ENCODE measurements at regions not wholly inside any gene's neighbourhood (a gene's known extent, or its start where the extent isn't known, plus 50 kb on each side); places are given as distances from the start of the nearest gene placed in this dataset.

GRCh38 chr10:4329225-4329624 is 496.8 kb upstream of the AKR1E2 start:
- Histone ChIP-seq H4K20me1 (ENCODE audit: control insufficient read depth, insufficient read depth, low read depth, low read length) (no peaks in the 10 kb centered on the region), H3K27me3 (ENCODE audit: control insufficient read depth, low read length) (no peaks in the 10 kb centered on the region), H3K4me3 (ENCODE audit: low read length) (no peak overlapping the region), H3K36me3 (ENCODE audit: control insufficient read depth, low read length) (no peaks in the 10 kb centered on the region; the same call in 1 of the 2 replicates), H3K79me2 (ENCODE audit: control insufficient read depth, low read length) (no peaks in the 10 kb centered on the region), H3K4me1 (ENCODE audit: control insufficient read depth, low read length) (peaks cover 12% of the 10 kb centered on the region; the same call in 1 of the 2 replicates), H3F3A (ENCODE audit: control insufficient read depth, insufficient read depth) (peaks cover 21% of the 10 kb centered on the region), H3K9me2 (replicated peaks; ENCODE audit: control insufficient read depth, low read length) (no peaks in the 10 kb centered on the region), H3K9me3 (ENCODE audit: control insufficient read depth, insufficient read depth, low read length) (peaks cover 26% of the 10 kb centered on the region), H3K4me2 (ENCODE audit: low read length) (no peak overlapping the region), H3K27ac (ENCODE audit: low read depth, low read length) (no peak overlapping the region)
- TF ChIP-seq EZH2phosphoT487 (IDR thresholded peaks at IDR 0.05; ENCODE audit: borderline replicate concordance, low read length), result no peak
- no peak for TF ChIP-seq CTCF (IDR thresholded peaks at IDR 0.05; ENCODE audit: low read depth, low read length, poor library complexity, severe bottlenecking)

GRCh38 chr10:4326647-4327046 is 499.4 kb upstream of the AKR1E2 start:
- Histone ChIP-seq H3K9me2 (replicated peaks; ENCODE audit: control insufficient read depth, low read length) (no peaks in the 10 kb centered on the region), H3K27ac (ENCODE audit: low read depth, low read length) (no peak overlapping the region), H3K4me2 (ENCODE audit: low read length) (no peak overlapping the region), H3K4me3 (ENCODE audit: low read length) (no peak overlapping the region), H3K9me3 (ENCODE audit: control insufficient read depth, insufficient read depth, low read length) (peaks cover under 1% of the 10 kb centered on the region; the same call in 1 of the 2 replicates), H3K36me3 (ENCODE audit: control insufficient read depth, low read length) (no peaks in the 10 kb centered on the region), H3K79me2 (ENCODE audit: control insufficient read depth, low read length) (no peaks in the 10 kb centered on the region), H4K20me1 (ENCODE audit: control insufficient read depth, insufficient read depth, low read depth, low read length) (no peaks in the 10 kb centered on the region), H3K4me1 (ENCODE audit: control insufficient read depth, low read length) (no peaks in the 10 kb centered on the region), H3F3A (ENCODE audit: control insufficient read depth, insufficient read depth) (no peaks in the 10 kb centered on the region), H3K27me3 (ENCODE audit: control insufficient read depth, low read length) (no peaks in the 10 kb centered on the region)
- TF ChIP-seq EZH2phosphoT487 (IDR thresholded peaks at IDR 0.05; ENCODE audit: borderline replicate concordance, low read length) (no peak), CTCF (IDR thresholded peaks at IDR 0.05; ENCODE audit: low read depth, low read length, poor library complexity, severe bottlenecking) (no peak)

- Histone ChIP-seq H3K79me2 (ENCODE audit: control insufficient read depth, low read length) (no peaks in the 10 kb centered on the region), H3F3A (ENCODE audit: control insufficient read depth, insufficient read depth) (no peaks in the 10 kb centered on the region), H3K9me2 (replicated peaks; ENCODE audit: control insufficient read depth, low read length) (no peaks in the 10 kb centered on the region), H3K4me3 (ENCODE audit: low read length) (no peak overlapping the region), H3K36me3 (ENCODE audit: control insufficient read depth, low read length) (no peaks in the 10 kb centered on the region), H3K4me2 (ENCODE audit: low read length) (no peak overlapping the region), H3K4me1 (ENCODE audit: control insufficient read depth, low read length) (no peaks in the 10 kb centered on the region), H3K27ac (ENCODE audit: low read depth, low read length) (no peak overlapping the region), H3K9me3 (ENCODE audit: control insufficient read depth, insufficient read depth, low read length) (no peaks in the 10 kb centered on the region), H3K27me3 (ENCODE audit: control insufficient read depth, low read length) (no peaks in the 10 kb centered on the region), H4K20me1 (ENCODE audit: control insufficient read depth, insufficient read depth, low read depth, low read length) (no peaks in the 10 kb centered on the region)
- TF ChIP-seq CTCF (IDR thresholded peaks at IDR 0.05; ENCODE audit: low read depth, low read length, poor library complexity, severe bottlenecking) (no peak), EZH2phosphoT487 (IDR thresholded peaks at IDR 0.05; ENCODE audit: borderline replicate concordance, low read length) (no peak)
Measured at GRCh38 chr10:4319870-4320367, 506.1 kb upstream of the AKR1E2 start.
